GM12865 (cell line): ENCODE measurements at regions not wholly inside any gene's neighbourhood (a gene's known extent, or its start where the extent isn't known, plus 50 kb on each side); places are given as distances from the start of the nearest gene placed in this dataset.

ENCODE experiments used
- DNase-seq: peaks from one replicate; pipeline ENCODE4 v3.0.0; 2010; ENCODE audit warnings: low read depth
- H3K4me3 ChIP-seq: 2 replicates; pipeline ENCODE4 v1.5.1; 2011; ENCODE audit warnings: mild to moderate bottlenecking, low read depth, low read length, control low read depth
- TF ChIP-seq, protein P1 (sequence below): IDR thresholded peaks from 2 replicates; pipeline ENCODE4 v1.5.1; 2011; ENCODE audit warnings: low read length, control low read depth, low read depth, inconsistent platforms; ENCODE audit not compliant: insufficient read depth; ENCODE audit errors: missing control alignments

DNA sequence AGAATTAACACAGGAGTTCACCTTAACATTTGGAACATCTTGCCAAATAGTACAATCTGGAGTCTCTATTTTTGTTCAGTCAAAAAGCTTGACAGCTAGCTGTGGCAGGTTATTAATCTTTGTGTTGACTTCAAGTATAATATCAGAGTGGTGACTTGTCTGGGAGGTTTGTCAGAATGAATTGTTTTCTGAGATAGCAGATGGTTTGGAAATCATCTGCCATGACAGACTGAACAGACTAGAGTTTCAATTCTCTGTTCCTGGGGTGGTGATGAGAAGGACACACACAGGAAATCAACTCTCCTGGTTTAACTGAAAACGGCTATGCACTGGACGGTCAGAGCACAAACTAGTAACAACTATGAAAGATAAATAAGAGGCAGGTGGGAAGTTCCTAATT lies 203.3 kb upstream of the EMCN start:
- H3K4me3 ChIP-seq, result no peak overlapping the region
- TF ChIP-seq, protein P1, sequence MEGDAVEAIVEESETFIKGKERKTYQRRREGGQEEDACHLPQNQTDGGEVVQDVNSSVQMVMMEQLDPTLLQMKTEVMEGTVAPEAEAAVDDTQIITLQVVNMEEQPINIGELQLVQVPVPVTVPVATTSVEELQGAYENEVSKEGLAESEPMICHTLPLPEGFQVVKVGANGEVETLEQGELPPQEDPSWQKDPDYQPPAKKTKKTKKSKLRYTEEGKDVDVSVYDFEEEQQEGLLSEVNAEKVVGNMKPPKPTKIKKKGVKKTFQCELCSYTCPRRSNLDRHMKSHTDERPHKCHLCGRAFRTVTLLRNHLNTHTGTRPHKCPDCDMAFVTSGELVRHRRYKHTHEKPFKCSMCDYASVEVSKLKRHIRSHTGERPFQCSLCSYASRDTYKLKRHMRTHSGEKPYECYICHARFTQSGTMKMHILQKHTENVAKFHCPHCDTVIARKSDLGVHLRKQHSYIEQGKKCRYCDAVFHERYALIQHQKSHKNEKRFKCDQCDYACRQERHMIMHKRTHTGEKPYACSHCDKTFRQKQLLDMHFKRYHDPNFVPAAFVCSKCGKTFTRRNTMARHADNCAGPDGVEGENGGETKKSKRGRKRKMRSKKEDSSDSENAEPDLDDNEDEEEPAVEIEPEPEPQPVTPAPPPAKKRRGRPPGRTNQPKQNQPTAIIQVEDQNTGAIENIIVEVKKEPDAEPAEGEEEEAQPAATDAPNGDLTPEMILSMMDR, result no peak
- DNase-seq, result peak; percentile 67

DNA sequence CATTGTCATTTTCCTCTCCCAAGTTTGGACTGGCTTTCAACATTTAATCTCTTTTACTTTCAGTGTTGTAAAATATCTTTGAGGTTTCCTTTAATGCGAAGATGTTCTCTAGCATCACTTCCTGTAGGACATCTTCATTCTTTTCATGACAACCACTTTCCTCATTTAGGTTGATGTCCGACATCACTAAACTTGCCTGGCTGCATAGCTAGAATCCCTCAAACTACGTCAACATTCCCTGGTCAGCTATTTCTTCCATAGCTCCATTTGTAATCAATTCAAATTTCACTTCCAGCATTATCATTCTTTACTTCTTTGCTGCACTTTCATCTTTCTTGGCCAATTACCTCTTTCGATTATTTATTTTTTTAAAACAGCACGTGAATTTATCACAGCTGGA lies 198.6 kb upstream of the EMCN start:
- no peak overlapping the region for H3K4me3 ChIP-seq
- TF ChIP-seq, protein P1, result no peak
- DNase-seq, result no peak

DNA sequence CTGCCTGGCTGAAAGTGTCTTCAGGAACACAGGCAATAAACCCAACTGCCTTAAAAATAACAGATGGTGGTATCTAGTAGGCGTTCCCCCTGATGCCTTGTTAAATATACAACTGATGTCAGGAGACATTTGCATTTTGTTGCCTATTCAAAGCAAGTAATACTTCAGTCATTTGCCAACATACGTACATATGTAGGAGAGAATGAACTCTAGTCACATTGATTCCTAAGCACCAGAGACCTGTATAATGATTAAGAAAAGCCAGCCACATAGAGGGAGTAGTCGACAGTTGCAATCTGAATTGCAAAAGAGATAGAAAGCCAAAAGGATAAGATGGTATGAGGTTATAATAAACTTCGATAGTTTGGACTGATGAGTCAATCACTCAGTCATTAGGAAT lies 191.0 kb upstream of the EMCN start:
- H3K4me3 ChIP-seq, result no peak overlapping the region
- DNase-seq, result no peak
- TF ChIP-seq, protein P1, result no peak

DNA sequence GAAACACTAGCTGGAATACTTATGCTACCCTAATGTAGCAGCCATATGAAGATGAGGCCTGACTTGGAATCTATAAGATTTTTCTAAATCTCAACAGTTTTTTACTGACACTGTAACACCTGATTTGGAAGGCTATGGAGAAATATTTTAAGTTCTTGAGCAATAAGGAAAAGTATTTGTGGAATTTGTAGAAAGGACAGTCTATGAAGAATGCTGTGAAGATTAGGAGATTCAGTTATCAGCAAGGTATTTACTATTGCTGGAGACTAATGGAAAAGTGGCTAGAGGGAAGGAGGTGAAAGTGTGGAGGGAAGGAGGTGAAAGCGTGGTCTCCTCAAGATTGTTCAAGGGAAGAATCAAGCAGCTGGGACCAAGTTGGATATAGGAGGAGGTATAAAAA lies 190.0 kb upstream of the EMCN start:
- TF ChIP-seq, protein P1, result no peak
- no peak overlapping the region for H3K4me3 ChIP-seq
- no peak for DNase-seq

DNA sequence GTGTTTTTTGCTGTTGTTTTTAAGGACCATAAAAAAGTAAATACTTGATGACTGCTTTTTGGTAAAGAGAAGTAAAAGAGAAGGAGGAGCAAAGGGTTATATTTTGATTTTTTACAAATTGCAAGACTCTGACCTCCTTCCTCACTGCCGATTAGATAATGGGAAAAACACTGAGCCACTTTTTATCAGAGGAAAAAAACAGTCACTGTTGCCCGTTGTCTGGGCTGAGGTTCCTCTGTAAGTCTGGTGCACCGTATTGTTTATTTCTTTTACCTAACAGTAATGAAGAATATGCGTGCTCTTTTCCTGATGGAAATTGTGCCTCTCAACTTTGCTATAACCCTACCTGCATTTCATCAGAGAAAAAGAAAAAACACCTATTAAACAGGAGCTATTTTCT lies 178.7 kb upstream of the EMCN start:
- DNase-seq, result no peak

DNA sequence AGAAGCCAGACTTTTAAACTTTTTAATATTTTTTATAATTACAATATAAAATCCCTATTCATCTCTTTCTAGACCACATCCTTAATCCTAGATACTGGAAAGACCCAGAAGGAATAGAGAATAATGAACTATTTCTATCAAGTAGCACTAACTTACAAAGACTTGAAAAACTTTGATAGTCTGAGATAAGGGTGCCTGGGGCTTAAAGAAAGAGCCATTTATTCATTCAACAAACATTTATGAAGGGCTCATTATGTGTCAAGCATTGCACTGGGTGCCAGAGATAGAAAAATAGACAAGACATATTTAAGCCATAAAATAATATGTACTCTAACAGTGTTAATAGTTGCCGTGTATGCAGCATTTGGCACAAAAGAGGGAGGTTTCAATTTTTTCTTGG lies 178.0 kb upstream of the EMCN start:
- TF ChIP-seq, protein P1, result no peak
- DNase-seq, result no peak
- H3K4me3 ChIP-seq, result no peak overlapping the region

More for the DNA sequence above, 178.7 kb upstream of the EMCN start:
- H3K4me3 ChIP-seq, result no peak overlapping the region
- TF ChIP-seq, protein P1, result no peak

DNA sequence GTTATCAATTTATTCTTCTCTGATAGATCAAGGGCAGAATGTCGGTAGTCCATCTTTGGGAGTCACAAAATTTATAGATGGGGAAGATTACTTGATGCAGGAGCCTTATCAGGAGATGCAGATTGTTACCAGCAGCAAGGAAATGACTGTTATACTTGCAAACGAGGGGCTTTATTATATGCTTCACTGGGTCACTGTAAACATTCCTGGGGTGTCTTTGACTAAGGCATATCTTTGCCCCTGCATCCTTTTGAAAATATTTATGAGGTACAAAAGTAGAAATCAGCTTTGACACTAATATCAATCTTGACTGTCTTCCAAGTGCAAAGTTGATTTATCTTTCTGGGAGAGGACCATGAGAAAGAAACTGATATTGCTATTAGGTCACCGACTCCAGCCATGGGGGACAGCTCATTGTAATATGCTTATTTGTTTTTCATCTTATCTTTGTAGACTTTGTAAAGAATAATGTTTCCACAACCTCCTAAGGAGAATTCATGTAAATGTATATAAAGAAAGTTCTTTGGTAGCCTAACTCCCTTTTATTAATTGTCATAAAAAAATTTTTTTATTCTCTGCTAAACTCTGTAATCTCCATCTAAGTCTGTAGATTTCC lies 177.3 kb upstream of the EMCN start:
- no peak overlapping the region for H3K4me3 ChIP-seq
- TF ChIP-seq, protein P1, result no peak
- DNase-seq, result no peak
